ENCODE measurements at regions not wholly inside any gene's neighbourhood (a gene's known extent, or its start where the extent isn't known, plus 50 kb on each side); places are given as distances from the start of the nearest gene placed in this dataset.
"Not testable (repeated sequence)": the region's sequence is repeated elsewhere in the genome, so short reads cannot be mapped to it uniquely, and the experiment has no call there.

- not testable (repeated sequence) for TF ChIP-seq CTCF, POLR2A, EP300 (IDR thresholded peaks at IDR 0.05)
These were observed 268.3 kb downstream of the TLE1 start for GRCh38 chr9:81421090-81421489.

Measured in upper lobe of left lung (tissue), 4 donors.